Thymus (tissue), 11 donors: ENCODE measurements at regions not wholly inside any gene's neighbourhood (a gene's known extent, or its start where the extent isn't known, plus 50 kb on each side); places are given as distances from the start of the nearest gene placed in this dataset.

Experiments used
- DNase-seq, 9 donors: peaks; one replicate each; pipeline ENCODE4 v3.0.0-alpha.2; 2013; ENCODE audit warnings: low spot score in 9 of 9, low read depth in 6 of 9, missing footprints in 1 of 9
- H3K27ac ChIP-seq, 2 donors: one replicate each; pipeline ENCODE4 v1.5.1; 2013; ENCODE audit warnings: control low read depth in 1 of 2, low read depth in 1 of 2, low read length in 1 of 2, mild to moderate bottlenecking in 1 of 2, moderate library complexity in 1 of 2
- H3K27me3 ChIP-seq, 2 donors: one replicate each; pipeline ENCODE4 v1.5.1; 2013; ENCODE audit warnings: low read length in 1 of 2; ENCODE audit not compliant: control insufficient read depth in 2 of 2, insufficient read depth in 1 of 2
- H3K36me3 ChIP-seq, 2 donors: one replicate each; pipeline ENCODE4 v1.5.1; 2013; ENCODE audit warnings: low read length in 1 of 2, mild to moderate bottlenecking in 1 of 2, moderate library complexity in 1 of 2; ENCODE audit not compliant: control insufficient read depth in 2 of 2, insufficient read depth in 2 of 2
- H3K4me1 ChIP-seq, 2 donors: one replicate each; pipeline ENCODE4 v1.5.1; 2013; ENCODE audit warnings: low read length in 2 of 2; ENCODE audit not compliant: control insufficient read depth in 2 of 2, insufficient read depth in 2 of 2
- H3K4me3 ChIP-seq, 2 donors: one replicate each; pipeline ENCODE4 v1.5.1; 2013; ENCODE audit warnings: low read length in 2 of 2, control low read depth in 1 of 2, mild to moderate bottlenecking in 1 of 2
- H3K9me3 ChIP-seq, 2 donors: one replicate each; pipeline ENCODE4 v1.5.1; 2013; ENCODE audit warnings: low read length in 1 of 2, mild to moderate bottlenecking in 1 of 2; ENCODE audit not compliant: control insufficient read depth in 2 of 2, insufficient read depth in 1 of 2
- WGBS: extraction: QIAGEN DNeasy Blood & Tissue Kit; methylation state at CpG from one replicate; pipeline ENCODE4 v1.1.7; 2013; 5-methylcytosine and 5-hydroxymethylcytosine counted together
- donor health status: healthy.

DNA sequence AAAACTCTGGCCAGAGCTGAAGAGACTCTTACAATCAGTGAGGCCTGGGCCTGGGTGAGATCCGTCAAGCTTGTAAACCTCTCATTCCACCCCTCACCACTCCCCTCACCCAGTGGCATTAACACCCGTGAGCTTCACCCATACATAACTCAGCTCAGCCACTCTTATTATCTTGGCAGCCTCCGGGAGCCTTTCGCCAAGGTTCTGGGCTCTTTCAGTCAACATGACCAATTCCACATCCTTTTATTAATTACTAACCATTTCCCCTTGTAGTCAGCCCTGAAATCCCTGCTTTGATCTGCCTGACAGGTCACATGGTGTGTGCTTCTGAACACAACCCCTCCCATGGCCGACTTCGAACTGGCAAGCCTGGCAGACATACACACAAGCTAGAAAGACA lies 134.8 kb downstream of the SETD4 start:
- 56% methylated on average over 6 of the region's 6 CpGs for WGBS
- Histone ChIP-seq H3K4me3 (no peak overlapping the region), H3K36me3 (no peaks in the 10 kb centered on the region), H3K27me3 (no peaks in the 10 kb centered on the region), H3K4me1 (no peaks in the 10 kb centered on the region), H3K9me3 (no peaks in the 10 kb centered on the region), H3K27ac (no peak overlapping the region)
- peak in 1 of 9 donors; percentile 16 for DNase-seq

DNA sequence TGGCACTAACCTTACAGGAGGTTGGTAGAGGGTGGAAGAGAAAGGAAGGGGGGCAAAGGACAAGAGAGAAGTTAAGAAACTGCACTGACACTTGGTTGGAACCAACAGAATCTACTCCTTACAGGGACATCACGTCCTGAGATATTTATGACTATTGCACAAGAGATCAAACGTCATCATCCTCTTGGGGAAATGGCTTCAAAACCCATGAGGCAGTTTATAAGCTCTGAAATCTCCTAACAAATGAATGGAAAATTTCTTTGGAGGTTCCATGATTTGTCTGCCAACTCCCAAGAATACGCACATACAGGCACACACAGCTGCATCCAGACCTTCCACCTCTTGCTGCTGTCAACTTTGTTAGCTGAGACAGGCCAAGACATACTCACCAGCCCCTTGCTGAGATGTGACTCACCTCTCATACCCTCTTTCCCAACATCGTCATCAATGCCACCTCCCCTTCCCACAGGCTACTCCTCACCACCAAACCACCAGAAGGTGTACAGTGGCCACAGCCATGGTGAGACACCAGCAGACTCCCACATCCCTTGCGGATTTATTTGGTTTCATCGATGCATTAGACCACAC lies 135.5 kb downstream of the SETD4 start:
- WGBS, result 94% methylated on average over 6 of the region's 6 CpGs

DNA sequence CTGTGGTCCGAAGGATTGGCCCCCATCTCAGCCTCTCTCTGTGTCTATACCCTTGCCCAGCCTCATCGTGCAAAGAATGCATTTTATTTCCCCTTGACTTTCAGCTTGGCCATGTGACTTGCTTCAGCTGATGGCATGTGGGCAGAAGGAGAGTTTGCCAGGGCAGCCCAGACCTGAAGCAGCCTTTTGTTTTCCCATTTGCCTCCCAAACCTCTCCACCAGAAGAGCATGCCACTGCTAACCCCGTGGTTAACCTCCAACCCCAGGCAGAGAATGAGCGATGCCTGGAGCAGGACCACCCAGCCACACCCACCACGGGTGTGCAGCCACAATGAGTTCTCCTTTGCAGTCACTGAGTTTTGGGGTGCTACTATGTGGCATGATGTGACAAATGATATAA lies 136.4 kb downstream of the SETD4 start:
- Histone ChIP-seq H3K36me3 (no peaks in the 10 kb centered on the region), H3K9me3 (no peaks in the 10 kb centered on the region), H3K27ac (no peak overlapping the region), H3K4me1 (no peaks in the 10 kb centered on the region), H3K27me3 (no peaks in the 10 kb centered on the region), H3K4me3 (no peak overlapping the region)
- 69% methylated on average over 5 of the region's 5 CpGs for WGBS
- no peak for DNase-seq

More for the DNA sequence above, 135.5 kb downstream of the SETD4 start:
- no peaks in the 10 kb centered on the region for H3K27me3 ChIP-seq
- no peaks in the 10 kb centered on the region for H3K4me1 ChIP-seq
- no peaks in the 10 kb centered on the region for H3K36me3 ChIP-seq
- no peak for DNase-seq
- peak overlapping the region in 1 of 2 donors; percentile 40 for H3K27ac ChIP-seq
- no peak overlapping the region for H3K4me3 ChIP-seq
- H3K9me3 ChIP-seq, result no peaks in the 10 kb centered on the region

DNA sequence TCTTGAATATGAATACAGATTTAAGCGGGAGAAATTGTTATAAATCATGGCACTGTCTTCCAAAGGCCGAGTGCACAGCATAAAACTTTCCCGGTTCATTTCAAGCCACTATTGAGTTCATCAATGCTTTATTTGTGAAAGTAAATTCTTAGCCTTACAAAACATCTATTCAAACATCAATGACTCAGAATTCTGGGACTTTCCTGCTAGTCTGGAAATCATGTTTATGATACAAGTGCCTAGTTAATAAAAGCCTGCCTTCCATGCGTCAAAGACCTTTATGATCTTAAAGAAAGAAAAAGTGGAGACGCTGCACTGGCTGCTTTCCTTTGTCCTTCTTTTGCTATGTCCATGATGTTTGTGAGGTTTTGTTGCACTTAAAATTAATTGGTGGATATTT lies 137.7 kb downstream of the SETD4 start:
- Histone ChIP-seq H3K36me3 (no peaks in the 10 kb centered on the region), H3K4me3 (no peak overlapping the region), H3K27me3 (no peaks in the 10 kb centered on the region), H3K4me1 (no peaks in the 10 kb centered on the region), H3K9me3 (no peaks in the 10 kb centered on the region), H3K27ac (no peak overlapping the region)
- 96% methylated on average over 5 of the region's 5 CpGs for WGBS
- DNase-seq, result no peak

DNA sequence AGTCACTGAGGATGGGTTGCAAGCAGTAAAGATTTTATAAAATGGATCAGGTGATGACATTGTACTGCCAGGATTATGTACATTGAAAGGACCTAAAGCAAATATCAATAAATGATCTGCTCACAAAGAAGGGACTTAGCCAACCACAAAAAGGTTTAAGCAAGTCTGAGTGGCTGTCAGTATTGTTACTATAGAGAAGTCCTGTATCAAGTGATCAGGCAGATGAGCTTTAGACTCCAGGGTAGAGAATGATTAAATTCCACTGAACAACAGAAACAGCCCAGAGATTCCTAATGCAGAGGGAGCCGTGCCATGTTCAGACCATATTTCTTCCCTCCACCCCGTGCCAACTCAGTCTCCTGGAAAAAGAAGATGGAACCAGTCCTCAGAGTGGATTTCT lies 138.9 kb downstream of the SETD4 start:
- WGBS, result 92% methylated on average over 2 of the region's 2 CpGs
- DNase-seq, result no peak
- no peaks in the 10 kb centered on the region for H3K9me3 ChIP-seq

DNA sequence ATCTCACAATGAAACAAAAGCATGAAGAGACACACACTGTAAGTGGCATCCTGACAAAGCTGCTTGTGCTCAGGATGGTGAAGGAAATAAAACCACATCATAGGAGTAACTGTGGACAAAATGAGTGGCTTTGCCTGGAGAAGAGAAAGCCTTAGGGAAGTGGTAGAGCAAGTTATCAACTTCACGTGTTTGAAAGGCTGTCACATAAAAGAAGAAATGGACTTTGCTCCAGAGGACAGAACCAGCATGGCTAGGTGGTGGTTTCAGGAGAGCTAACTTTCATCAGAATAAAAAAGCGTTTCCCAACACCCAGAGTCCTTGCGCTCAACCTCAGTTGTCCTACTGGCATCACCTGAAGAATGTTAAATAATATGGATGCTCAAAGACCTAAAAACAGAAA lies 139.9 kb downstream of the SETD4 start:
- Histone ChIP-seq H3K27me3 (no peaks in the 10 kb centered on the region), H3K36me3 (no peaks in the 10 kb centered on the region), H3K27ac (no peak overlapping the region), H3K4me1 (no peaks in the 10 kb centered on the region), H3K4me3 (no peak overlapping the region), H3K9me3 (no peaks in the 10 kb centered on the region)
- no peak for DNase-seq
- 87% methylated on average over 3 of the region's 3 CpGs for WGBS

More for the DNA sequence above, 138.9 kb downstream of the SETD4 start:
- H3K27me3 ChIP-seq, result no peaks in the 10 kb centered on the region
- H3K36me3 ChIP-seq, result no peaks in the 10 kb centered on the region
- no peaks in the 10 kb centered on the region for H3K4me1 ChIP-seq
- no peak overlapping the region for H3K4me3 ChIP-seq
- H3K27ac ChIP-seq, result no peak overlapping the region

DNA sequence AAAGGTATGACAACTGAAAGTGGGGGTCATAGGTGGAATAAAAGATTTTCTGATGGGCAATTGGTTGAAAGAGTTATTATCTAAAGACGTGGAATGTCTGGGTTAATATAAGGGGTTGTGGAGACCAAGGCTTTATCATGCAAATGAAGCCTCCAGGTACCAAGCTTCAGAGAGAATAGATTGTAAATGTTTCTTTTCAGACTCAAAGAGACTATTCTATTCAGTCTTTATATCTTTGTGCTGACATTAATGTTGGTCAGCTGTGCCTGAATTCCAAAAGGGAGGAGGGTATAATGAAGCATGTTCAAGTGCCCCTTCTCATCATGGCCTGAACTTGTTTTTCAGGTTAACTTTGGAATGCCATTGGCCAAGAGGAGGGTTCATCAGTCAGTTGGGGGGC lies 145.3 kb downstream of the SETD4 start:
- H3K4me1 ChIP-seq, result no peaks in the 10 kb centered on the region
- no peak overlapping the region for H3K4me3 ChIP-seq
- H3K9me3 ChIP-seq, result no peaks in the 10 kb centered on the region
- H3K27me3 ChIP-seq, result no peaks in the 10 kb centered on the region
- no peak overlapping the region for H3K27ac ChIP-seq
- 92% methylated on average over 1 of the region's 1 CpG for WGBS
- no peak for DNase-seq
- H3K36me3 ChIP-seq, result no peaks in the 10 kb centered on the region

DNA sequence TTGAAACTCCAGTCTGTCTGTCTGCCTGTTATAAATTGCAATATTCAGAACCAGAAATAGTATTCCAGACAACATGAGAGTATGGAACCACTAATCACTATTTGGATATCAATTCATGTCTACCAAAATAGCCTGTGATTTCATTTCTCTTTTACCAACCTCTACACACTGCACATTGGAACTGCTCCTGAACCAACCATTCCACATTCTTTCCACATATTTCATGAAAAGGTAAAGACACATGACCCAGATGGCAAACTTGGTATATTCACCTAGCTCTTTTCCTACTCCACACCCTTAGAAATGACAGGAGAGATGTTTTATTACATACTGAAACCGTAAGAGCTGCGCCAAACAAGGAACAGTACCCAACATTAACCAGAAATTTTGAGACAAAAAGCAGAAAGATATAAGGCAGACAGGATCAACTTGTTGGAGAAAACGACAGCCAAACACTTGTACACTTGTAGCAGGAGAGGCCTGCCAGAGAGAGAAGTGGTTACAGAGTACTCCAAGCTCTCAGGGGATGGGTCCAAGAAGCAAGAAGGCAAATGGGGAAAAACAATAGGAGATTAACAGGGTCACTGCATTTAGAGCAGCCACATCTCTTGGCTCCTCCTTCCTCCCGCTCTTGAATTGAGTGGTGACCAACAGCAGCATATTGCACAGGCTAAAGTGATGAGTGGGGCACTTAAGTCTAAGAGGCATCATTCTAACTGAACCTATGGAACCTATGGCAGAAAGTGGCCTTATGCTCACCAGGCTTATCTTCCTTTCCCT lies 148.7 kb downstream of the SETD4 start:
- no peaks in the 10 kb centered on the region for H3K9me3 ChIP-seq
- no peaks in the 10 kb centered on the region for H3K36me3 ChIP-seq
- WGBS, result 93% methylated on average over 4 of the region's 4 CpGs
- H3K27me3 ChIP-seq, result no peaks in the 10 kb centered on the region
- no peak overlapping the region for H3K27ac ChIP-seq
- H3K4me1 ChIP-seq, result no peaks in the 10 kb centered on the region
- DNase-seq, result no peak
- no peak overlapping the region for H3K4me3 ChIP-seq

DNA sequence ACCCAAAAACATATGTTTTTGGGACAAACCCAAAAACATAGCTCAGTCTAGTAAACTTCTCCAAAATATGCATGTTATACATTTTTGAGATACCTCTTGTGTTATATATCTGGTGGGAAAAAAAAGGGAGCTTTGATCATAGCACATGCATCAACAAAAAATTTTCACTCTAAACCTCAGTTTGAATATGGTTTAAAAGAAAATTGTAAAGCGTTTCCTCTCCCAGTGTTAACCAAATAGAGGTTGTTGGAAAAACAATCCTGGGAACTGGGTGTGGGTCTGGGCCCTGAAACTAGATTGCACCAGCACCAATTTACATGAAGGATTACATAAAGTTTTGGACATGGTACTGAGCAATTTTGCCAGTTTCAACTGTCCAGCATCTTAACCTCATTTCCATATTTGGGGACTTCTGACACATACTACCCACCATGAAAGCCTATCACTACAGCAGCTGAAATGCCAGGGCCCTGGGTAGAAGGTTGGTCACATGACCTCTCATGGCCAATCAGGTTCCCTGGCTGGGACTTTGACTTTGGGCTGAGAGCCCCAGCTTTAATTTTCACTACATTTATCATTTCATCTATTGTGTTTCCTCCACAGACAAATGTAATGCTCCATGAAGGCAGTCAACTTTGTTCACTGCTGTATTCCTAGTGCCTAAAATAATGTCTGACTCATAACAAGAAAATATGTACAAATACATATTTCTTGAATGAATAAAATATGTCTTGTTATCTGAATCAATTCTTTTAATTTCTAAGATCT lies 150.7 kb downstream of the SETD4 start:
- Histone ChIP-seq H3K4me3 (no peak overlapping the region), H3K27me3 (peaks cover 0 to 2% of the 10 kb centered on the region in 2 donors), H3K27ac (no peak overlapping the region), H3K36me3 (no peaks in the 10 kb centered on the region), H3K9me3 (no peaks in the 10 kb centered on the region), H3K4me1 (no peaks in the 10 kb centered on the region)
- WGBS, result 95% methylated on average over 1 of the region's 1 CpG
- DNase-seq, result no peak
